ENCODE measurements at regions not wholly inside any gene's neighbourhood (a gene's known extent, or its start where the extent isn't known, plus 50 kb on each side); places are given as distances from the start of the nearest gene placed in this dataset.

- TF ChIP-seq CTCF (IDR thresholded peaks at IDR 0.05) (no peak), EZH2 (IDR thresholded peaks at IDR 0.05; ENCODE audit: borderline replicate concordance, insufficient read depth, low read depth, low read length, poor library complexity, severe bottlenecking) (no peak)
- intact Hi-C loops (cut with micrococcal nuclease), result no loop called here
- H3K4me1 Mint-ChIP-seq, result no peaks in the 10 kb centered on the region
- Histone ChIP-seq H3K27me3 (replicated peaks in 1 of 4; ENCODE audit: control extremely low read depth in 1 of 4, control insufficient read depth in 3 of 4, insufficient read depth in 4 of 4, low read length in 3 of 4) (no peaks in the 10 kb centered on the region), H3K4me2 (replicated peaks; ENCODE audit: low read depth, low read length, poor library complexity, severe bottlenecking) (no peak overlapping the region), H3K27ac (ENCODE audit: low read length in 2 of 2) (no peak overlapping the region), H3K4me1 (ENCODE audit: control insufficient read depth in 2 of 2, insufficient read depth in 2 of 2, low read length in 2 of 2) (no peaks in the 10 kb centered on the region), H3K4me3 (ENCODE audit: control extremely low read depth in 1 of 5, extremely low read depth in 1 of 5, insufficient read depth in 1 of 5, low read depth in 2 of 5, low read length in 4 of 5) (no peak overlapping the region), H3K9me3 (ENCODE audit: control extremely low read depth in 1 of 3, control insufficient read depth in 2 of 3, insufficient read depth in 1 of 3, low read length in 2 of 3) (peaks cover 0 to 3% (median 0%) of the 10 kb centered on the region in 3 donors), H3K9ac (ENCODE audit: low read length) (no peak overlapping the region), H3K79me2 (ENCODE audit: control insufficient read depth, insufficient read depth, low read length) (no peaks in the 10 kb centered on the region), H3K36me3 (replicated peaks in 1 of 2; ENCODE audit: control extremely low read depth in 1 of 2, control insufficient read depth in 1 of 2, extremely low read depth in 1 of 2, insufficient read depth in 2 of 2, low read length in 1 of 2) (no peaks in the 10 kb centered on the region), H4K20me1 (ENCODE audit: control insufficient read depth, insufficient read depth, low read length, poor library complexity, severe bottlenecking) (no peaks in the 10 kb centered on the region), H2AFZ (ENCODE audit: insufficient read depth, low read depth, low read length, poor library complexity, severe bottlenecking) (no peak overlapping the region)
- ChIA-PET CTCF (no interaction called here), POLR2A (no interaction called here)
- DNase-seq (no peak), ATAC-seq (ENCODE audit: low read depth) (no peak)
- H3K27ac Mint-ChIP-seq, result no peak overlapping the region
- no peaks in the 10 kb centered on the region for H3K9me3 Mint-ChIP-seq (ENCODE audit: insufficient read depth)
- H3K27me3 Mint-ChIP-seq, result peaks cover 11% of the 10 kb centered on the region
- WGBS (ENCODE audit: insufficient coverage), result no CpG with 5 or more reads among the region's 3 CpGs
- H3K4me3 Mint-ChIP-seq, result no peak overlapping the region
These were observed 379.4 kb upstream of the C2CD4B start for GRCh38 chr15:62544446-62544845.

DNA sequence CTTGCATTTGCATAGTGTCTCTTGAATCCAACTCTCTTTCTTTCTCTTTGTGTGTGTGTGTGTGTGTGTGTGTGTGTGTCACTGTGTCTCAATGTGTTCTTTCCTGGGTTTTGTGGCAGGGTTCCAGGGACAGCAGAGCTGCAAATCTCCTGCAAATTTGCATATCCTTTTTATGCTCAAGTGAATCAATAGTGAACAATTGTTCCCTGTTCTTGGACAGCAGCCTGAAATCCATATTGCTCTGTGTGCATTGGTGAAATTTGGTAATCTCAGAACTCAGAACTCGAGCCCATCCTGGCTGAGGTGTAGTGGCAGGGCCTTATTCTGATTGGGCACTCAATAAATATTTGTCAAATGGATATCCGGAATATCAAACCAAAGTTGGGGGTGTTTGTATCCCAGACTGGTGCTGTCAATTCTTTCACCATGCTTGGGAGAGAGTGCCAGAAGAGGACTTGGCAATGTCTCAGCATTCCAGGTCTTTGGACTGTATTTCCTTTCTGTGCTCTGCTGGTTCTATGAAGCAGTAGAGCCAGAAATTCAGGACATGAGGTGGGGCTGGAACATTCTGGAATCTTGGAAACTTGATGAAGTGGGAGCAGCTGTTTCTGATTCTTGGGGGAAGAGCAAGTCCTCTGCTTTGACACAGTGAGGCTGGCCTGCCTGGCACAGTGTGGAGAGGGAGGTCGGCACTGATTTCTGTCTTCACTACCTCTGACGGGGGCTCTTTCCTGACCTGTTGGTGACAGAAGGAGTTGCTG lies 380.6 kb upstream of the C2CD4B start:
- H3K27ac ChIP-seq (ENCODE audit: low read length in 2 of 2), result no peak overlapping the region
- no peak overlapping the region for H3K9ac ChIP-seq (ENCODE audit: low read length)
- no peak overlapping the region for H3K27ac Mint-ChIP-seq
- no peaks in the 10 kb centered on the region for H3K27me3 ChIP-seq (replicated peaks in 1 of 4; ENCODE audit: control extremely low read depth in 1 of 4, control insufficient read depth in 3 of 4, insufficient read depth in 4 of 4, low read length in 3 of 4)
- peaks cover 11% of the 10 kb centered on the region for H3K27me3 Mint-ChIP-seq
- no peaks in the 10 kb centered on the region for H3K4me1 ChIP-seq (ENCODE audit: control insufficient read depth in 2 of 2, insufficient read depth in 2 of 2, low read length in 2 of 2)
- intact Hi-C loops (cut with micrococcal nuclease), result no loop called here
- H3K9me3 Mint-ChIP-seq (ENCODE audit: insufficient read depth), result no peaks in the 10 kb centered on the region
- H3K4me1 Mint-ChIP-seq, result no peaks in the 10 kb centered on the region
- ATAC-seq (ENCODE audit: low read depth) (no peak), DNase-seq (no peak)
- H3K79me2 ChIP-seq (ENCODE audit: control insufficient read depth, insufficient read depth, low read length), result no peaks in the 10 kb centered on the region
- POLR2A ChIA-PET, result no interaction called here
- 91% methylated on average over 4 of the region's 4 CpGs for WGBS (ENCODE audit: insufficient coverage)
- H3K4me3 ChIP-seq (ENCODE audit: control extremely low read depth in 1 of 5, extremely low read depth in 1 of 5, insufficient read depth in 1 of 5, low read depth in 2 of 5, low read length in 4 of 5), result no peak overlapping the region
- no peaks in the 10 kb centered on the region for H3K36me3 ChIP-seq (replicated peaks in 1 of 2; ENCODE audit: control extremely low read depth in 1 of 2, control insufficient read depth in 1 of 2, extremely low read depth in 1 of 2, insufficient read depth in 2 of 2, low read length in 1 of 2)
- CTCF ChIA-PET, result no interaction called here
- TF ChIP-seq CTCF (IDR thresholded peaks at IDR 0.05) (no peak), EZH2 (IDR thresholded peaks at IDR 0.05; ENCODE audit: borderline replicate concordance, insufficient read depth, low read depth, low read length, poor library complexity, severe bottlenecking) (no peak)
- H2AFZ ChIP-seq (ENCODE audit: insufficient read depth, low read depth, low read length, poor library complexity, severe bottlenecking), result no peak overlapping the region
- H3K4me2 ChIP-seq (replicated peaks; ENCODE audit: low read depth, low read length, poor library complexity, severe bottlenecking), result no peak overlapping the region
- H4K20me1 ChIP-seq (ENCODE audit: control insufficient read depth, insufficient read depth, low read length, poor library complexity, severe bottlenecking), result no peaks in the 10 kb centered on the region
- H3K9me3 ChIP-seq (ENCODE audit: control extremely low read depth in 1 of 3, control insufficient read depth in 2 of 3, insufficient read depth in 1 of 3, low read length in 2 of 3), result peaks cover 0 to 3% (median 0%) of the 10 kb centered on the region in 3 donors
- no peak overlapping the region for H3K4me3 Mint-ChIP-seq

Data from B cell (primary cell).